Panc1 (cell line): ENCODE measurements at regions not wholly inside any gene's neighbourhood (a gene's known extent, or its start where the extent isn't known, plus 50 kb on each side); places are given as distances from the start of the nearest gene placed in this dataset.

Experiments used
- ATAC-seq: fragments of 200-7000 bp; cut with Tn5 transposase; 2 replicates; pipeline ENCODE4 v1.9.1; 2020; ENCODE audit warnings: mild to moderate bottlenecking, moderate library complexity
- BruUV-seq: library from RNA; stranded (reverse); fragments of 400-500 nt; replicated peaks from 2 replicates; lab custom pipeline; 2021; lab: Mats Ljungman, UMichigan
- CTCF ChIA-PET: fragments of 300-600 bp; sonication (Branson Sonifier 250); formaldehyde crosslinking; loops from one replicate; lab custom pipeline; 2022; ENCODE audit warnings: antibody characterized with exemption; lab: Charles Lee
- POLR2A ChIA-PET: fragments of 300-600 bp; sonication (Branson Sonifier 250); formaldehyde crosslinking; loops from one replicate; lab custom pipeline; 2022; ENCODE audit warnings: antibody characterized with exemption; lab: Charles Lee
- DNase-seq: peaks from one replicate; pipeline ENCODE4 v3.0.0-alpha.2; 2010; ENCODE audit warnings: low read depth, low spot score
- H3K27ac ChIP-seq: 2 replicates; pipeline ENCODE4 v1.5.1; 2011; ENCODE audit warnings: mild to moderate bottlenecking, low read length, inconsistent platforms
- H3K27me3 ChIP-seq: fragments of 200-500 bp; sonication (Bioruptor generic); 2 replicates; pipeline ENCODE4 v1.6.0; 2014; ENCODE audit warnings: low read length, inconsistent platforms; ENCODE audit not compliant: control insufficient read depth, insufficient read depth
- H3K36me3 ChIP-seq: fragments of 200-500 bp; sonication (Bioruptor generic); 2 replicates; pipeline ENCODE4 v1.5.1; 2014; ENCODE audit warnings: inconsistent platforms, mild to moderate bottlenecking, low read length, moderate library complexity; ENCODE audit not compliant: control insufficient read depth, insufficient read depth
- H3K4me1 ChIP-seq: 2 replicates; pipeline ENCODE4 v1.5.1; 2011; ENCODE audit warnings: inconsistent platforms, mild to moderate bottlenecking, low read length, moderate library complexity; ENCODE audit not compliant: control insufficient read depth, insufficient read depth
- H3K4me3 ChIP-seq, 2 experiments: 2 replicates each; pipeline ENCODE4 v1.5.1; 2011 to 2012; ENCODE audit warnings: low read depth in 2 of 2, low read length in 2 of 2, mild to moderate bottlenecking in 2 of 2, inconsistent platforms in 1 of 2, moderate library complexity in 1 of 2
- H3K9me3 ChIP-seq: fragments of 200-500 bp; sonication (Bioruptor generic); 2 replicates; pipeline ENCODE4 v1.5.1; 2014; ENCODE audit warnings: low read depth, mild to moderate bottlenecking, inconsistent platforms, low read length, moderate library complexity; ENCODE audit not compliant: control insufficient read depth, insufficient read depth
- CTCF ChIP-seq: fragments of 450-650 bp; IDR thresholded peaks from 2 replicates; pipeline ENCODE4 v1.5.1; 2017; ENCODE audit warnings: mild to moderate bottlenecking
- POLR2AphosphoS5 ChIP-seq: IDR thresholded peaks from 2 replicates; pipeline ENCODE4 v1.6.1; 2012; ENCODE audit warnings: mild to moderate bottlenecking, low read depth, low read length, moderate library complexity
- REST ChIP-seq, 2 experiments: IDR thresholded peaks; 2 replicates each; pipeline ENCODE4 v1.6.1; 2011 to 2012; ENCODE audit warnings: low read depth in 2 of 2, control low read depth in 1 of 2, low read length in 1 of 2, mild to moderate bottlenecking in 1 of 2, moderate library complexity in 1 of 2; ENCODE audit not compliant: insufficient read depth in 1 of 2
- SIN3A ChIP-seq: IDR thresholded peaks from 2 replicates; pipeline ENCODE4 v1.6.1; 2012; ENCODE audit warnings: low read depth, mild to moderate bottlenecking, low read length, moderate library complexity, borderline replicate concordance; ENCODE audit not compliant: insufficient read depth
- TCF7L2 ChIP-seq: IDR thresholded peaks from 2 replicates; pipeline ENCODE4 v1.6.1; 2011; ENCODE audit warnings: mild to moderate bottlenecking, low read depth, low read length, inconsistent platforms
- in situ Hi-C: cut with HindIII; loops from 2 replicates; pipeline ENCODE4 v1.10.0; 2016; ENCODE audit warnings: low sequenced_read_pairs, low pct_unique_long_range_greater_than_20kb
- intact Hi-C: fragments of 100-400 bp; cut with micrococcal nuclease; formaldehyde crosslinking; loops from one replicate; pipeline ENCODE4 v1.10.0; 2022; ENCODE audit not compliant: unreplicated experiment

- CTCF ChIA-PET: no interaction called here
- no peak overlapping the region for H3K27ac ChIP-seq
- no TSS peak for BruUV-seq
- TF ChIP-seq SIN3A (no peak), POLR2AphosphoS5 (no peak), CTCF (no peak), TCF7L2 (no peak), REST (IDR thresholded peaks at IDR 0.05; ENCODE audit: insufficient read depth in 1 of 2, low read depth in 2 of 2, low read length in 1 of 2) (no peak)
- no peaks in the 10 kb centered on the region for H3K4me1 ChIP-seq
- POLR2A ChIA-PET: no interaction called here
- H3K4me3 ChIP-seq: no peak overlapping the region
- no peaks in the 10 kb centered on the region for H3K27me3 ChIP-seq
- ATAC-seq: no peak
- no peak for DNase-seq
- H3K9me3 ChIP-seq: no peaks in the 10 kb centered on the region
- H3K36me3 ChIP-seq: no peaks in the 10 kb centered on the region
- intact Hi-C loops: no loop called here
- in situ Hi-C loops: no loop called here
Measured at GRCh38 chr12:85661461-85662206, 174.6 kb downstream of the RASSF9 start.

- DNase-seq: no peak
- no peaks in the 10 kb centered on the region for H3K9me3 ChIP-seq
- no peak for TF ChIP-seq POLR2AphosphoS5
- TF ChIP-seq SIN3A: no peak
- no peak for TF ChIP-seq REST (IDR thresholded peaks at IDR 0.05; ENCODE audit: insufficient read depth in 1 of 2, low read depth in 2 of 2, low read length in 1 of 2)
- TF ChIP-seq CTCF: no peak
- no peak for TF ChIP-seq TCF7L2
- H3K4me3 ChIP-seq: no peak overlapping the region
- in situ Hi-C loops: no loop called here
- intact Hi-C loops: no loop called here
- no peaks in the 10 kb centered on the region for H3K27me3 ChIP-seq
- H3K27ac ChIP-seq: no peak overlapping the region
- no peaks in the 10 kb centered on the region for H3K36me3 ChIP-seq
- BruUV-seq: no TSS peak
- ChIA-PET CTCF (no interaction called here), POLR2A (no interaction called here)
- no peaks in the 10 kb centered on the region for H3K4me1 ChIP-seq
- no peak for ATAC-seq
Measured at GRCh38 chr12:85662207-85662602, 174.0 kb downstream of the RASSF9 start.
